IMR-90 (cell line): ENCODE measurements at regions not wholly inside any gene's neighbourhood (a gene's known extent, or its start where the extent isn't known, plus 50 kb on each side); places are given as distances from the start of the nearest gene placed in this dataset.

Experiments
- ATAC-seq: fragments of 200-7000 bp; cut with Tn5 transposase; 2 replicates; pipeline ENCODE4 v1.9.1; 2020; ENCODE audit warnings: low read depth, mild to moderate bottlenecking, moderate library complexity
- BruUV-seq: library from RNA; stranded (reverse); fragments of 400-500 nt; replicated peaks from 2 replicates; lab custom pipeline; 2021; lab: Mats Ljungman, UMichigan
- CTCF ChIA-PET: fragments of 300-600 bp; formaldehyde crosslinking; extraction: SDS; loops from one replicate; lab custom pipeline; 2021; ENCODE audit warnings: antibody characterized with exemption; lab: Yijun Ruan, JAX
- POLR2A ChIA-PET: fragments of 300-600 bp; sonication (Branson Sonifier 250); formaldehyde crosslinking; loops from one replicate; lab custom pipeline; 2022; ENCODE audit warnings: antibody characterized with exemption; ENCODE audit not compliant: unreplicated experiment; lab: Charles Lee
- DNase-seq: peaks from one replicate; pipeline ENCODE4 v3.0.0; 2013
- H2AFZ ChIP-seq: replicated peaks from 2 replicates; pipeline ENCODE3; 2013; ENCODE audit warnings: low read length, mild to moderate bottlenecking; ENCODE audit not compliant: poor library complexity
- H2AK5ac ChIP-seq: 2 replicates; pipeline ENCODE4 v1.6.1; 2013; ENCODE audit warnings: low read depth, low read length, inconsistent platforms
- H2AK9ac ChIP-seq: replicated peaks from 2 replicates; pipeline ENCODE3; 2013; ENCODE audit warnings: mild to moderate bottlenecking, low read depth, low read length, moderate library complexity; ENCODE audit not compliant: poor library complexity
- H2BK120ac ChIP-seq: 2 replicates; pipeline ENCODE4 v1.6.1; 2013; ENCODE audit warnings: low read depth, low read length, inconsistent platforms
- H2BK15ac ChIP-seq: 3 replicates; pipeline ENCODE4 v1.6.1; 2013; ENCODE audit warnings: low read depth, low read length, inconsistent platforms
- H2BK20ac ChIP-seq: 2 replicates; pipeline ENCODE4 v1.6.1; 2013; ENCODE audit warnings: low read depth, mild to moderate bottlenecking, inconsistent platforms, low read length, moderate library complexity
- H2BK5ac ChIP-seq: 2 replicates; pipeline ENCODE4 v1.6.1; 2013; ENCODE audit warnings: mild to moderate bottlenecking, low read depth, low read length, inconsistent platforms; ENCODE audit not compliant: poor library complexity, severe bottlenecking
- H3K14ac ChIP-seq: replicated peaks from 2 replicates; pipeline ENCODE4 v1.6.1; 2013; ENCODE audit warnings: low read depth, low read length, inconsistent platforms
- H3K18ac ChIP-seq: 2 replicates; pipeline ENCODE4 v1.6.1; 2013; ENCODE audit warnings: low read depth, low read length, control low read depth
- H3K23ac ChIP-seq: 2 replicates; pipeline ENCODE4 v1.6.1; 2013; ENCODE audit warnings: low read depth, low read length, inconsistent platforms
- H3K27ac ChIP-seq: 2 replicates; pipeline ENCODE4 v1.5.1; 2013; ENCODE audit warnings: mild to moderate bottlenecking, control low read depth, low read length; ENCODE audit not compliant: insufficient read depth
- H3K27me3 ChIP-seq: 2 replicates; pipeline ENCODE4 v1.6.1; 2013; ENCODE audit warnings: low read length; ENCODE audit not compliant: control insufficient read depth, insufficient read depth
- H3K36me3 ChIP-seq: 2 replicates; pipeline ENCODE4 v1.6.1; 2013; ENCODE audit warnings: low read length, mixed read lengths; ENCODE audit not compliant: control insufficient read depth, insufficient read depth
- H3K4ac ChIP-seq: 2 replicates; pipeline ENCODE4 v1.6.1; 2013; ENCODE audit warnings: low read depth, low read length, inconsistent platforms
- H3K4me1 ChIP-seq: 2 replicates; pipeline ENCODE4 v1.6.1; 2013; ENCODE audit warnings: low read length, mixed read lengths; ENCODE audit not compliant: control insufficient read depth, insufficient read depth
- H3K4me2 ChIP-seq: 2 replicates; pipeline ENCODE4 v1.6.1; 2013; ENCODE audit warnings: low read depth, mild to moderate bottlenecking, control low read depth, low read length, moderate library complexity
- H3K4me3 ChIP-seq: 2 replicates; pipeline ENCODE4 v1.5.1; 2013; ENCODE audit warnings: low read depth, mild to moderate bottlenecking, control low read depth, low read length, moderate library complexity; ENCODE audit not compliant: insufficient read depth
- H3K56ac ChIP-seq: 2 replicates; pipeline ENCODE4 v1.6.1; 2013; ENCODE audit warnings: low read length, inconsistent platforms; ENCODE audit not compliant: insufficient read depth; ENCODE audit errors: extremely low read depth
- H3K79me1 ChIP-seq, 2 experiments: 2 replicates each; pipeline ENCODE4 v1.6.1; 2013; ENCODE audit warnings: low read length in 2 of 2, inconsistent platforms in 1 of 2, low read depth in 1 of 2
- H3K9ac ChIP-seq: 2 replicates; pipeline ENCODE4 v1.6.1; 2013; ENCODE audit warnings: low read depth, low read length, control low read depth
- H3K9me1 ChIP-seq: 2 replicates; pipeline ENCODE4 v1.6.1; 2013; ENCODE audit warnings: low read length, inconsistent platforms; ENCODE audit not compliant: insufficient read depth
- H3K9me3 ChIP-seq: 2 replicates; pipeline ENCODE4 v1.6.1; 2013; ENCODE audit warnings: low read length; ENCODE audit not compliant: control insufficient read depth, insufficient read depth
- H4K20me1 ChIP-seq: 2 replicates; pipeline ENCODE4 v1.6.1; 2013; ENCODE audit warnings: low read length, inconsistent platforms; ENCODE audit not compliant: insufficient read depth
- H4K5ac ChIP-seq: 2 replicates; pipeline ENCODE4 v1.6.1; 2013; ENCODE audit warnings: mild to moderate bottlenecking, low read depth, low read length, control low read depth
- H4K8ac ChIP-seq, 2 experiments: 2 replicates each; pipeline ENCODE4 v1.6.1; 2013; ENCODE audit warnings: low read depth in 2 of 2, low read length in 2 of 2, control low read depth in 1 of 2, inconsistent platforms in 1 of 2
- H4K91ac ChIP-seq: 2 replicates; pipeline ENCODE4 v1.6.1; 2013; ENCODE audit warnings: low read depth, low read length, inconsistent platforms; ENCODE audit not compliant: insufficient read depth
- CEBPB ChIP-seq: IDR thresholded peaks from 2 replicates; pipeline ENCODE4 v1.6.1; 2012; ENCODE audit warnings: low read depth, low read length, improper control_type of control experiment
- POLR2A ChIP-seq: IDR thresholded peaks from 2 replicates; pipeline ENCODE4 v1.6.1; 2012; ENCODE audit warnings: mild to moderate bottlenecking, low read depth, low read length
- RAD21 ChIP-seq: IDR thresholded peaks from 2 replicates; pipeline ENCODE4 v1.6.1; 2012; ENCODE audit warnings: low read length, improper control_type of control experiment
- USF2 ChIP-seq: fragments of 150-350 bp; IDR thresholded peaks from 2 replicates; pipeline ENCODE4 v1.6.1; 2017; ENCODE audit warnings: mild to moderate bottlenecking, antibody characterized with exemption, low read length, low read depth
- WGBS, 2 experiments: methylation state at CpG; one replicate each; pipeline versions ENCODE4 v1.1.5 to v1.1.7; 2013; ENCODE audit warnings: missing lambda C conversion rate in 2 of 2; ENCODE audit not compliant: insufficient read length in 1 of 2; ENCODE audit errors: extremely low coverage in 2 of 2; 5-methylcytosine and 5-hydroxymethylcytosine counted together
- dilution Hi-C: fragments of 300-500 bp; cut with HindIII; formaldehyde crosslinking; loops from one replicate; pipeline ENCODE4 v1.14.3; 2018; ENCODE audit warnings: low sequenced_read_pairs; ENCODE audit not compliant: unreplicated experiment
- in situ Hi-C: fragments of 300-500 bp; cut with MboI; formaldehyde crosslinking; loops from 3 replicates; pipeline ENCODE4 v1.14.3; 2019; ENCODE audit warnings: low sequenced_read_pairs, inconsistent platforms, mixed read lengths
- intact Hi-C: fragments of 100-400 bp; cut with micrococcal nuclease; formaldehyde crosslinking; loops from 2 replicates; pipeline ENCODE4 v1.10.0; 2022

- H4K8ac ChIP-seq = no peak overlapping the region
- no CpG with 5 or more reads among the region's 1 CpG for WGBS, 2 experiments
- H3K4ac ChIP-seq = no peak overlapping the region
- no peak overlapping the region for H4K5ac ChIP-seq
- H2BK5ac ChIP-seq = no peak overlapping the region
- no peaks in the 10 kb centered on the region for H3K9me1 ChIP-seq
- ChIA-PET POLR2A (no interaction called here), CTCF (no interaction called here)
- no peak overlapping the region for H3K18ac ChIP-seq
- no peak overlapping the region for H3K4me3 ChIP-seq
- no peak overlapping the region for H3K14ac ChIP-seq
- H3K4me1 ChIP-seq = no peaks in the 10 kb centered on the region
- TF ChIP-seq USF2 (no peak), POLR2A (no peak), CEBPB (no peak), RAD21 (no peak)
- H2AK9ac ChIP-seq = no peak overlapping the region
- no peak overlapping the region for H2BK20ac ChIP-seq
- H4K20me1 ChIP-seq = no peaks in the 10 kb centered on the region
- DNase-seq = no peak
- H2AK5ac ChIP-seq = no peak overlapping the region
- BruUV-seq = no TSS peak
- H3K27ac ChIP-seq = no peak overlapping the region
- H3K9me3 ChIP-seq = no peaks in the 10 kb centered on the region
- no peak overlapping the region for H3K4me2 ChIP-seq
- H3K27me3 ChIP-seq = no peaks in the 10 kb centered on the region
- H2BK120ac ChIP-seq = no peak overlapping the region
- H3K9ac ChIP-seq = no peak overlapping the region
- H2AFZ ChIP-seq = no peak overlapping the region
- dilution Hi-C loops = no loop called here
- no peak for ATAC-seq
- intact Hi-C loops = no loop called here
- no peak overlapping the region for H3K23ac ChIP-seq
- H4K91ac ChIP-seq = no peak overlapping the region
- no peaks in the 10 kb centered on the region for H3K79me1 ChIP-seq
- H3K56ac ChIP-seq = no peak overlapping the region
- in situ Hi-C loops = no loop called here
- H3K36me3 ChIP-seq = no peaks in the 10 kb centered on the region
- H2BK15ac ChIP-seq = no peak overlapping the region
Measured at GRCh38 chr5:50301756-50302155, 139.3 kb downstream of the EMB start.
